Neuronal stem cell (in vitro differentiated cells): ENCODE measurements at regions not wholly inside any gene's neighbourhood (a gene's known extent, or its start where the extent isn't known, plus 50 kb on each side); places are given as distances from the start of the nearest gene placed in this dataset.

Experiments used
- DNase-seq: peaks from one replicate; pipeline ENCODE4 v3.0.0-alpha.2; 2013; ENCODE audit warnings: low spot score
- H2AFZ ChIP-seq: one replicate; pipeline ENCODE4 v1.6.1; 2013; ENCODE audit warnings: mild to moderate bottlenecking, low read length, inconsistent platforms
- H2AK5ac ChIP-seq: 2 replicates; pipeline ENCODE4 v1.6.1; 2013; ENCODE audit warnings: low read depth, mild to moderate bottlenecking, inconsistent platforms, low read length, moderate library complexity, mixed read lengths
- H2BK120ac ChIP-seq: 2 replicates; pipeline ENCODE4 v1.6.1; 2013; ENCODE audit warnings: low read depth, mild to moderate bottlenecking, inconsistent platforms, low read length, moderate library complexity, mixed read lengths
- H2BK12ac ChIP-seq: one replicate; pipeline ENCODE4 v1.6.1; 2013; ENCODE audit warnings: low read length, inconsistent platforms
- H2BK15ac ChIP-seq: 2 replicates; pipeline ENCODE4 v1.6.1; 2013; ENCODE audit warnings: mild to moderate bottlenecking, low read length, inconsistent platforms, mixed read lengths
- H2BK5ac ChIP-seq: one replicate; pipeline ENCODE4 v1.6.1; 2013; ENCODE audit warnings: inconsistent platforms, mild to moderate bottlenecking, low read length, moderate library complexity
- H3K14ac ChIP-seq: one replicate; pipeline ENCODE4 v1.6.1; 2013; ENCODE audit warnings: low read length, inconsistent platforms
- H3K18ac ChIP-seq: 2 replicates; pipeline ENCODE4 v1.6.1; 2013; ENCODE audit warnings: low read length, inconsistent platforms
- H3K23ac ChIP-seq: 2 replicates; pipeline ENCODE4 v1.6.1; 2013; ENCODE audit warnings: low read depth, mild to moderate bottlenecking, mixed read lengths, low read length, inconsistent platforms; ENCODE audit not compliant: poor library complexity
- H3K27ac ChIP-seq: replicated peaks from 3 replicates; pipeline ENCODE4 v1.5.1; 2013; ENCODE audit warnings: low read length, inconsistent platforms
- H3K27me3 ChIP-seq, 3 experiments: 2 replicates each; pipeline ENCODE4 v1.6.1; 2013; ENCODE audit warnings: low read length in 3 of 3, mild to moderate bottlenecking in 2 of 3, inconsistent platforms in 1 of 3, low read depth in 1 of 3, mixed read lengths in 1 of 3, moderate library complexity in 1 of 3; ENCODE audit not compliant: control insufficient read depth in 3 of 3, insufficient read depth in 3 of 3
- H3K36me3 ChIP-seq, 2 donors: replicated peaks in 1 of 2; 2 replicates each; pipeline ENCODE4 v1.6.1; 2013; ENCODE audit warnings: low read length in 2 of 2; ENCODE audit not compliant: control insufficient read depth in 2 of 2, insufficient read depth in 2 of 2
- H3K4ac ChIP-seq: 2 replicates; pipeline ENCODE4 v1.6.1; 2013; ENCODE audit warnings: inconsistent platforms, mild to moderate bottlenecking, low read length, moderate library complexity
- H3K4me1 ChIP-seq, 2 donors: 1 replicate in 1 of 2; 2 replicates in 1 of 2; pipeline ENCODE4 v1.6.1; 2013; ENCODE audit warnings: low read length in 2 of 2, low read depth in 1 of 2; ENCODE audit not compliant: control insufficient read depth in 2 of 2, insufficient read depth in 1 of 2
- H3K4me2 ChIP-seq: one replicate; pipeline ENCODE4 v1.6.1; 2013; ENCODE audit warnings: mild to moderate bottlenecking, low read length, inconsistent platforms; ENCODE audit not compliant: insufficient read depth, poor library complexity, severe bottlenecking
- H3K4me3 ChIP-seq, 2 donors: 2 replicates each; pipeline ENCODE4 v1.5.1; 2013; ENCODE audit warnings: low read length in 2 of 2, mild to moderate bottlenecking in 2 of 2, inconsistent platforms in 1 of 2, moderate library complexity in 1 of 2
- H3K79me1 ChIP-seq: one replicate; pipeline ENCODE4 v1.6.1; 2013; ENCODE audit warnings: low read depth, mild to moderate bottlenecking, inconsistent platforms, low read length, moderate library complexity
- H3K9ac ChIP-seq: one replicate; pipeline ENCODE4 v1.6.1; 2013; ENCODE audit warnings: mild to moderate bottlenecking, low read depth, low read length, inconsistent platforms; ENCODE audit not compliant: poor library complexity
- H3K9me3 ChIP-seq, 2 donors: replicated peaks in 1 of 2; 2 replicates each; pipeline versions ENCODE3 to v1.6.1; 2013; ENCODE audit warnings: low read length in 2 of 2, mild to moderate bottlenecking in 2 of 2, inconsistent platforms in 1 of 2, low read depth in 1 of 2, mixed read lengths in 1 of 2, moderate library complexity in 1 of 2; ENCODE audit not compliant: control insufficient read depth in 2 of 2, insufficient read depth in 1 of 2
- H4K8ac ChIP-seq: one replicate; pipeline ENCODE4 v1.6.1; 2013; ENCODE audit warnings: low read depth, mild to moderate bottlenecking, inconsistent platforms, low read length, moderate library complexity
- H4K91ac ChIP-seq: one replicate; pipeline ENCODE4 v1.6.1; 2013; ENCODE audit warnings: low read length, low read depth, mild to moderate bottlenecking, inconsistent platforms; ENCODE audit not compliant: poor library complexity
- WGBS, 2 donors: extraction: QIAGEN DNeasy Blood & Tissue Kit; methylation state at CpG; one replicate each; pipeline ENCODE4 v1.1.7; 2013; ENCODE audit warnings: missing lambda C conversion rate in 2 of 2, mixed read lengths in 1 of 2; ENCODE audit not compliant: insufficient read length in 2 of 2, insufficient replicate concordance in 1 of 2; ENCODE audit errors: extremely low coverage in 2 of 2; 5-methylcytosine and 5-hydroxymethylcytosine counted together

- Histone ChIP-seq H3K79me1 (no peaks in the 10 kb centered on the region), H3K9ac (no peak overlapping the region), H3K36me3 (no peaks in the 10 kb centered on the region), H3K14ac (no peak overlapping the region), H3K27me3 (peaks cover 0 to 24% (median 0%) of the 10 kb centered on the region in 3 experiments), H3K4me2 (no peak overlapping the region), H3K4me1 (no peaks in the 10 kb centered on the region), H2AK5ac (no peak overlapping the region), H4K8ac (no peak overlapping the region), H3K23ac (no peak overlapping the region), H2BK5ac (no peak overlapping the region), H3K4ac (no peak overlapping the region), H2AFZ (no peak overlapping the region), H2BK12ac (no peak overlapping the region), H4K91ac (no peak overlapping the region), H3K27ac (no peak overlapping the region), H2BK15ac (no peak overlapping the region), H3K9me3 (no peaks in the 10 kb centered on the region), H3K18ac (no peak overlapping the region), H3K4me3 (no peak overlapping the region), H2BK120ac (no peak overlapping the region)
- no CpG with 5 or more reads among the region's 1 CpG for WGBS, 2 donors
- no peak for DNase-seq
Measured at GRCh38 chr5:154547551-154547950, 69.5 kb upstream of the HAND1 start.

GRCh38 chr5:154546719-154547118 lies 68.7 kb upstream of the HAND1 start:
- Histone ChIP-seq H2AK5ac (no peak overlapping the region), H3K4ac (no peak overlapping the region), H2BK15ac (no peak overlapping the region), H3K27ac (no peak overlapping the region), H3K36me3 (no peaks in the 10 kb centered on the region), H2BK12ac (no peak overlapping the region), H3K18ac (no peak overlapping the region), H3K9me3 (no peaks in the 10 kb centered on the region), H2BK120ac (no peak overlapping the region), H3K14ac (no peak overlapping the region), H3K4me3 (no peak overlapping the region), H3K4me1 (no peaks in the 10 kb centered on the region), H2BK5ac (no peak overlapping the region), H3K4me2 (no peak overlapping the region), H4K91ac (no peak overlapping the region), H4K8ac (no peak overlapping the region), H2AFZ (no peak overlapping the region), H3K9ac (no peak overlapping the region), H3K23ac (no peak overlapping the region), H3K27me3 (peaks cover 0 to 32% (median 0%) of the 10 kb centered on the region in 3 experiments), H3K79me1 (no peaks in the 10 kb centered on the region)
- WGBS, 2 donors: no CpG with 5 or more reads among the region's 5 CpGs
- DNase-seq: no peak

GRCh38 chr5:154544646-154545045 lies 66.6 kb upstream of the HAND1 start:
- Histone ChIP-seq H3K36me3 (no peaks in the 10 kb centered on the region), H3K14ac (no peak overlapping the region), H2BK12ac (no peak overlapping the region), H4K8ac (no peak overlapping the region), H3K4me1 (peaks cover 0 to 2% of the 10 kb centered on the region in 2 donors), H3K9ac (no peak overlapping the region), H2AK5ac (no peak overlapping the region), H3K27ac (no peak overlapping the region), H2BK5ac (no peak overlapping the region), H3K4me3 (no peak overlapping the region), H3K79me1 (no peaks in the 10 kb centered on the region), H3K4ac (no peak overlapping the region), H4K91ac (no peak overlapping the region), H3K27me3 (peaks cover 0 to 42% (median 0%) of the 10 kb centered on the region in 3 experiments), H3K4me2 (no peak overlapping the region), H2BK120ac (no peak overlapping the region), H3K23ac (no peak overlapping the region), H2AFZ (no peak overlapping the region), H3K18ac (no peak overlapping the region), H3K9me3 (no peaks in the 10 kb centered on the region), H2BK15ac (no peak overlapping the region)
- DNase-seq: no peak
- WGBS, 2 donors: no CpG with 5 or more reads among the region's 3 CpGs

- H3K4me3 ChIP-seq: no peak overlapping the region
- H3K9ac ChIP-seq: no peak overlapping the region
- no peak overlapping the region for H3K18ac ChIP-seq
- H2AFZ ChIP-seq: no peak overlapping the region
- H3K14ac ChIP-seq: no peak overlapping the region
- H3K79me1 ChIP-seq: no peaks in the 10 kb centered on the region
- no peak overlapping the region for H4K91ac ChIP-seq
- WGBS, 2 donors: no CpG with 5 or more reads among the region's 5 CpGs
- H2BK12ac ChIP-seq: no peak overlapping the region
- DNase-seq: no peak
- H3K4me2 ChIP-seq: no peak overlapping the region
- peaks cover 0 to 2% of the 10 kb centered on the region in 2 donors for H3K4me1 ChIP-seq
- H3K36me3 ChIP-seq: no peaks in the 10 kb centered on the region
- no peak overlapping the region for H2BK15ac ChIP-seq
- peaks cover 0 to 42% (median 0%) of the 10 kb centered on the region in 3 experiments for H3K27me3 ChIP-seq
- no peak overlapping the region for H3K27ac ChIP-seq
- no peak overlapping the region for H2BK120ac ChIP-seq
- no peaks in the 10 kb centered on the region for H3K9me3 ChIP-seq
- no peak overlapping the region for H2AK5ac ChIP-seq
- no peak overlapping the region for H4K8ac ChIP-seq
- no peak overlapping the region for H3K4ac ChIP-seq
- no peak overlapping the region for H3K23ac ChIP-seq
- no peak overlapping the region for H2BK5ac ChIP-seq
Measured at GRCh38 chr5:154543380-154543779, 65.4 kb upstream of the HAND1 start.
